HepG2 (cell line): ENCODE measurements at regions not wholly inside any gene's neighbourhood (a gene's known extent, or its start where the extent isn't known, plus 50 kb on each side); places are given as distances from the start of the nearest gene placed in this dataset.

ENCODE experiments used
- CBFB ChIP-seq: sonication (generic); formaldehyde crosslinking; IDR thresholded peaks from 2 replicates; pipeline ENCODE4 v1.4.0; 2020; ENCODE audit warnings: missing genetic modification reagents
- CTCF ChIP-seq: sonication (generic); formaldehyde crosslinking; IDR thresholded peaks from 2 replicates; pipeline ENCODE4 v1.5.0; 2020; ENCODE audit warnings: mild to moderate bottlenecking, missing genetic modification reagents, moderate library complexity
- EZH2 ChIP-seq: conservative IDR thresholded peaks from 2 replicates; pipeline ENCODE4 v1.6.1; 2012; ENCODE audit warnings: mild to moderate bottlenecking, low read depth, low read length, moderate library complexity
- GTF2F1 ChIP-seq: fragments of 150-350 bp; IDR thresholded peaks from 2 replicates; pipeline ENCODE4 v1.6.1; 2014; ENCODE audit warnings: low read length
- ZNF549 ChIP-seq: sonication (generic); formaldehyde crosslinking; IDR thresholded peaks from 2 replicates; pipeline ENCODE4 v1.5.0; 2020; ENCODE audit warnings: missing genetic modification reagents
- ZNF660 ChIP-seq: sonication (generic); formaldehyde crosslinking; IDR thresholded peaks from 2 replicates; pipeline ENCODE4 v1.5.1; 2020; ENCODE audit warnings: mild to moderate bottlenecking, low read depth, missing genetic modification reagents, borderline replicate concordance
- TF ChIP-seq, protein P1 (sequence below): sonication (generic); formaldehyde crosslinking; IDR thresholded peaks from 2 replicates; pipeline ENCODE4 v1.4.0; 2020; ENCODE audit warnings: missing genetic modification reagents
- TF ChIP-seq, protein P2 (sequence below): sonication (generic); formaldehyde crosslinking; IDR thresholded peaks from 2 replicates; pipeline ENCODE4 v1.4.0; 2020; ENCODE audit warnings: missing genetic modification reagents

DNA sequence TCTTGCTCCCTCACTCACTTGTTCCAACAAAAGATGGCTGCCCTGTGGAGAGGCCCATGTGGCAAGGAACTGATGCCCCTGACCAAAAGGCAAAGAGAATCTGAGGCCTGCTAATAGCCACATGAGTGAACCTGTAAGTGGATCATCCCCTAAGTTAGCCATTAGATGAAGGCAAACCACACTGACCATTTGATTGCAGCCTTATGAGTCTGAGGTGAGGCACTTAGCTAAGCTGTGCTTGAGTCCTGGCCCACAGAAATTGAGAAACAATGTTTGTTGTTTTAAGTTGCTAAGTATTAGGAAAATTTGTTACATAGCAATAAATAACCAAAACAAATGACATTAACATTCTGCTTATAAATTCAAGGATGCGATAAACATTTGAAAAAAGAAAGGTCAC is 100.1 kb upstream of the BET1 start:
- TF ChIP-seq ZNF660 (CRISPR knock-in tag) (no peak), EZH2 (no peak), CBFB (CRISPR knock-in tag) (no peak), ZNF549 (CRISPR knock-in tag) (no peak), GTF2F1 (no peak), CTCF (CRISPR knock-in tag) (no peak)
- TF ChIP-seq, protein P1, sequence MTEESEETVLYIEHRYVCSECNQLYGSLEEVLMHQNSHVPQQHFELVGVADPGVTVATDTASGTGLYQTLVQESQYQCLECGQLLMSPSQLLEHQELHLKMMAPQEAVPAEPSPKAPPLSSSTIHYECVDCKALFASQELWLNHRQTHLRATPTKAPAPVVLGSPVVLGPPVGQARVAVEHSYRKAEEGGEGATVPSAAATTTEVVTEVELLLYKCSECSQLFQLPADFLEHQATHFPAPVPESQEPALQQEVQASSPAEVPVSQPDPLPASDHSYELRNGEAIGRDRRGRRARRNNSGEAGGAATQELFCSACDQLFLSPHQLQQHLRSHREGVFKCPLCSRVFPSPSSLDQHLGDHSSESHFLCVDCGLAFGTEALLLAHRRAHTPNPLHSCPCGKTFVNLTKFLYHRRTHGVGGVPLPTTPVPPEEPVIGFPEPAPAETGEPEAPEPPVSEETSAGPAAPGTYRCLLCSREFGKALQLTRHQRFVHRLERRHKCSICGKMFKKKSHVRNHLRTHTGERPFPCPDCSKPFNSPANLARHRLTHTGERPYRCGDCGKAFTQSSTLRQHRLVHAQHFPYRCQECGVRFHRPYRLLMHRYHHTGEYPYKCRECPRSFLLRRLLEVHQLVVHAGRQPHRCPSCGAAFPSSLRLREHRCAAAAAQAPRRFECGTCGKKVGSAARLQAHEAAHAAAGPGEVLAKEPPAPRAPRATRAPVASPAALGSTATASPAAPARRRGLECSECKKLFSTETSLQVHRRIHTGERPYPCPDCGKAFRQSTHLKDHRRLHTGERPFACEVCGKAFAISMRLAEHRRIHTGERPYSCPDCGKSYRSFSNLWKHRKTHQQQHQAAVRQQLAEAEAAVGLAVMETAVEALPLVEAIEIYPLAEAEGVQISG (CRISPR knock-in tag) = no peak
- TF ChIP-seq, protein P2, sequence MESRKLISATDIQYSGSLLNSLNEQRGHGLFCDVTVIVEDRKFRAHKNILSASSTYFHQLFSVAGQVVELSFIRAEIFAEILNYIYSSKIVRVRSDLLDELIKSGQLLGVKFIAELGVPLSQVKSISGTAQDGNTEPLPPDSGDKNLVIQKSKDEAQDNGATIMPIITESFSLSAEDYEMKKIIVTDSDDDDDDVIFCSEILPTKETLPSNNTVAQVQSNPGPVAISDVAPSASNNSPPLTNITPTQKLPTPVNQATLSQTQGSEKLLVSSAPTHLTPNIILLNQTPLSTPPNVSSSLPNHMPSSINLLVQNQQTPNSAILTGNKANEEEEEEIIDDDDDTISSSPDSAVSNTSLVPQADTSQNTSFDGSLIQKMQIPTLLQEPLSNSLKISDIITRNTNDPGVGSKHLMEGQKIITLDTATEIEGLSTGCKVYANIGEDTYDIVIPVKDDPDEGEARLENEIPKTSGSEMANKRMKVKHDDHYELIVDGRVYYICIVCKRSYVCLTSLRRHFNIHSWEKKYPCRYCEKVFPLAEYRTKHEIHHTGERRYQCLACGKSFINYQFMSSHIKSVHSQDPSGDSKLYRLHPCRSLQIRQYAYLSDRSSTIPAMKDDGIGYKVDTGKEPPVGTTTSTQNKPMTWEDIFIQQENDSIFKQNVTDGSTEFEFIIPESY (CRISPR knock-in tag) = no peak
